CD14-positive monocyte (primary cell): ENCODE measurements at regions not wholly inside any gene's neighbourhood (a gene's known extent, or its start where the extent isn't known, plus 50 kb on each side); places are given as distances from the start of the nearest gene placed in this dataset.

Experiments used
- DNase-seq, 3 donors: peaks; one replicate each; pipeline ENCODE4 v3.0.0-alpha.2; 2011 to 2022
- H2AFZ ChIP-seq: 2 replicates; pipeline ENCODE4 v1.6.0; 2012; ENCODE audit warnings: mild to moderate bottlenecking, low read depth, low read length, inconsistent platforms; ENCODE audit not compliant: insufficient read depth, poor library complexity, severe bottlenecking
- H3K27ac ChIP-seq, 2 donors: 1 replicate in 1 of 2; 2 replicates in 1 of 2; pipeline ENCODE4 v1.5.1; 2012 to 2013; ENCODE audit warnings: low read length in 2 of 2, control low read depth in 1 of 2, inconsistent platforms in 1 of 2, low read depth in 1 of 2, mild to moderate bottlenecking in 1 of 2
- H3K27me3 ChIP-seq, 2 donors: one replicate each; pipeline versions ENCODE4 v1.6.0 to v1.6.1; 2011 to 2013; ENCODE audit warnings: low read length in 2 of 2; ENCODE audit not compliant: control insufficient read depth in 2 of 2, insufficient read depth in 2 of 2
- H3K36me3 ChIP-seq, 2 donors: replicated peaks in 1 of 2; 1 replicate in 1 of 2; 2 replicates in 1 of 2; pipeline versions ENCODE4 v1.5.1 to v1.6.1; 2012 to 2013; ENCODE audit warnings: low read length in 2 of 2, control low read depth in 1 of 2, inconsistent platforms in 1 of 2, mild to moderate bottlenecking in 1 of 2; ENCODE audit not compliant: insufficient read depth in 2 of 2, control insufficient read depth in 1 of 2
- H3K4me1 ChIP-seq, 2 donors: 1 replicate in 1 of 2; 2 replicates in 1 of 2; pipeline versions ENCODE4 v1.5.1 to v1.6.1; 2012 to 2013; ENCODE audit warnings: low read length in 2 of 2, control low read depth in 1 of 2, inconsistent platforms in 1 of 2, mild to moderate bottlenecking in 1 of 2, moderate library complexity in 1 of 2; ENCODE audit not compliant: insufficient read depth in 2 of 2, control insufficient read depth in 1 of 2
- H3K4me2 ChIP-seq: replicated peaks from 2 replicates; pipeline ENCODE3; 2012; ENCODE audit warnings: low read length, moderate library complexity, mild to moderate bottlenecking; ENCODE audit not compliant: poor library complexity, severe bottlenecking; ENCODE audit errors: extremely low read depth
- H3K4me3 ChIP-seq, 3 experiments: fragments of 200-600 bp in 1 of 3; sonication (generic) in 1 of 3; replicated peaks in 1 of 3; 1 replicate in 2 of 3; 2 replicates in 1 of 3; pipeline ENCODE4 v1.5.1; 2011 to 2013; ENCODE audit warnings: low read length in 3 of 3, mild to moderate bottlenecking in 3 of 3, control low read depth in 2 of 3, low read depth in 2 of 3, inconsistent platforms in 1 of 3, moderate library complexity in 1 of 3
- H3K79me2 ChIP-seq: 2 replicates; pipeline ENCODE4 v1.6.0; 2012; ENCODE audit warnings: mild to moderate bottlenecking, control low read depth, inconsistent platforms, low read length, moderate library complexity; ENCODE audit not compliant: insufficient read depth
- H3K9ac ChIP-seq: 2 replicates; pipeline ENCODE4 v1.6.0; 2017; ENCODE audit warnings: low read length, mild to moderate bottlenecking; ENCODE audit not compliant: insufficient read depth, poor library complexity, severe bottlenecking
- H3K9me3 ChIP-seq, 2 donors: replicated peaks in 1 of 2; 1 replicate in 1 of 2; 2 replicates in 1 of 2; pipeline versions ENCODE4 v1.5.1 to v1.6.1; 2012 to 2013; ENCODE audit warnings: low read length in 2 of 2, control low read depth in 1 of 2; ENCODE audit not compliant: control insufficient read depth in 1 of 2, insufficient read depth in 1 of 2
- H4K20me1 ChIP-seq: 2 replicates; pipeline ENCODE4 v1.6.0; 2012; ENCODE audit warnings: mild to moderate bottlenecking, low read length, control low read depth, moderate library complexity; ENCODE audit not compliant: insufficient read depth
- H3K27ac Mint-ChIP-seq, 7 donors: one replicate each; pipeline ENCODE4 v1.8.0; 2020; ENCODE audit warnings: mild to moderate bottlenecking in 7 of 7, mixed read lengths in 7 of 7, moderate library complexity in 6 of 7, inconsistent platforms in 2 of 7
- H3K27me3 Mint-ChIP-seq, 3 donors: one replicate each; pipeline ENCODE4 v1.8.0; 2021 to 2022; ENCODE audit warnings: low read depth in 3 of 3, mild to moderate bottlenecking in 3 of 3, mixed read lengths in 3 of 3, moderate library complexity in 3 of 3, inconsistent platforms in 1 of 3
- H3K36me3 Mint-ChIP-seq, 2 donors: one replicate each; pipeline ENCODE4 v1.8.0; 2020; ENCODE audit warnings: mixed read lengths in 2 of 2, inconsistent platforms in 1 of 2, mild to moderate bottlenecking in 1 of 2
- H3K4me1 Mint-ChIP-seq: one replicate; pipeline ENCODE4 v1.8.0; 2020; ENCODE audit warnings: mild to moderate bottlenecking, mixed read lengths
- H3K4me3 Mint-ChIP-seq, 2 donors: one replicate each; pipeline ENCODE4 v1.8.0; 2020; ENCODE audit warnings: mild to moderate bottlenecking in 2 of 2, mixed read lengths in 2 of 2, moderate library complexity in 1 of 2
- H3K9me3 Mint-ChIP-seq, 7 donors: one replicate each; pipeline ENCODE4 v1.8.0; 2020 to 2022; ENCODE audit warnings: mixed read lengths in 7 of 7, mild to moderate bottlenecking in 6 of 7, moderate library complexity in 6 of 7, inconsistent platforms in 2 of 7
- WGBS: methylation state at CpG from one replicate; pipeline ENCODE4 v1.1.5; 2013; ENCODE audit warnings: missing lambda C conversion rate; ENCODE audit not compliant: insufficient coverage; 5-methylcytosine and 5-hydroxymethylcytosine counted together
- intact Hi-C, 2 donors: fragments of 100-400 bp; cut with micrococcal nuclease; formaldehyde crosslinking; loops; one replicate each; pipeline versions ENCODE4 v1.15.0 to v1.15.1; 2023
- TF ChIP-seq, protein P1 (sequence below): fragments of 200-600 bp; IDR thresholded peaks from one replicate; pipeline ENCODE4 v1.8.0; 2022; ENCODE audit warnings: antibody characterized with exemption, mild to moderate bottlenecking

DNA sequence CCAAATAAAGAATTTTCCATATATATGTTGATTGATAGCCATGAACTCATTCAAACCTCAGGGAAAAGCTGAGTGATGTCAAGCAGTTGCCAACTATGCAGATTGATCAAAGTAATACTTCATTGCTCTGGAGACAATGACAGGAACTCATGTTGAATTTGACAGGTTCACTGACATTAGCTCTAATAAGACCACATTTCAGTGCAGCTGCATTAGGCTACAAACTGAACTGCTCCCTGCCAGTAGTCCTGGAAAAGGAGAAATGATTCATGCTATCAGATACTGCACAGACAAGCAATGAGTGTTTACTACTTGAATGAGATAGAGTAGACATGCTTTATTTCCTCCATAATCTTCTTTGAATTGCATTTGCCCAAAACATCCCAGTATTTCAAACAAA, 948.4 kb downstream of the MRPL39 start:
- H3K27ac ChIP-seq: no peak overlapping the region
- H3K36me3 Mint-ChIP-seq: no peaks in the 10 kb centered on the region

DNA sequence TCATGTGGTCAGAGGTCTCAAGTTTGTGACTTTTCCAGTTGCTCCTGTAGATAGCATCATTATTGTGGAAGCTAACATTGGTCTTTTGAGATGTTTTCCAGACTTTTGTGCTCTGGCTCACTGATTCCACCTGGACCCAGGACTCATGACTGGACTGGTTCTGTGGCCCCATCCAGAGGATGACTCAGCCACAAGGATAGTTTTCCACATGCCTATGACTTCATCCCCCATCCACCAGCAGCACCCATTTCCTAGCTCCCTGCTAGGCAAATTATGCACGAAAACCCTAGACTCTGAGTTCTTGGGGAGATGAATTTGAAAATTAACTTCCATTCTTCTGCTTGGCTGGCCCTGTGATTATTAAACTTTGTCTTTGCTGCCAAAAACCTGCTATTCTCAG, 949.3 kb downstream of the MRPL39 start:
- Mint-ChIP-seq H3K36me3 (no peaks in the 10 kb centered on the region), H3K4me3 (no peak overlapping the region), H3K27ac (no peak overlapping the region), H3K4me1 (no peaks in the 10 kb centered on the region), H3K9me3 (peaks cover 0 to 17% (median 3%) of the 10 kb centered on the region in 7 donors), H3K27me3 (peaks cover 0 to 2% (median 0%) of the 10 kb centered on the region in 3 donors)
- no peak overlapping the region for H3K9ac ChIP-seq
- intact Hi-C loops: no loop called here
- H3K4me3 ChIP-seq: no peak overlapping the region
- no peaks in the 10 kb centered on the region for H4K20me1 ChIP-seq
- no peaks in the 10 kb centered on the region for H3K4me1 ChIP-seq
- no peak overlapping the region for H2AFZ ChIP-seq
- DNase-seq: no peak
- H3K27me3 ChIP-seq: no peaks in the 10 kb centered on the region
- WGBS: no CpG with 5 or more reads among the region's 1 CpG
- H3K27ac ChIP-seq: no peak overlapping the region
- H3K79me2 ChIP-seq: no peaks in the 10 kb centered on the region
- peaks cover 3 to 7% of the 10 kb centered on the region in 2 donors for H3K9me3 ChIP-seq
- TF ChIP-seq, protein P1, sequence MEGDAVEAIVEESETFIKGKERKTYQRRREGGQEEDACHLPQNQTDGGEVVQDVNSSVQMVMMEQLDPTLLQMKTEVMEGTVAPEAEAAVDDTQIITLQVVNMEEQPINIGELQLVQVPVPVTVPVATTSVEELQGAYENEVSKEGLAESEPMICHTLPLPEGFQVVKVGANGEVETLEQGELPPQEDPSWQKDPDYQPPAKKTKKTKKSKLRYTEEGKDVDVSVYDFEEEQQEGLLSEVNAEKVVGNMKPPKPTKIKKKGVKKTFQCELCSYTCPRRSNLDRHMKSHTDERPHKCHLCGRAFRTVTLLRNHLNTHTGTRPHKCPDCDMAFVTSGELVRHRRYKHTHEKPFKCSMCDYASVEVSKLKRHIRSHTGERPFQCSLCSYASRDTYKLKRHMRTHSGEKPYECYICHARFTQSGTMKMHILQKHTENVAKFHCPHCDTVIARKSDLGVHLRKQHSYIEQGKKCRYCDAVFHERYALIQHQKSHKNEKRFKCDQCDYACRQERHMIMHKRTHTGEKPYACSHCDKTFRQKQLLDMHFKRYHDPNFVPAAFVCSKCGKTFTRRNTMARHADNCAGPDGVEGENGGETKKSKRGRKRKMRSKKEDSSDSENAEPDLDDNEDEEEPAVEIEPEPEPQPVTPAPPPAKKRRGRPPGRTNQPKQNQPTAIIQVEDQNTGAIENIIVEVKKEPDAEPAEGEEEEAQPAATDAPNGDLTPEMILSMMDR: no peak
- no peak overlapping the region for H3K4me2 ChIP-seq
- no peaks in the 10 kb centered on the region for H3K36me3 ChIP-seq

More for the DNA sequence above, 948.4 kb downstream of the MRPL39 start:
- Histone ChIP-seq H3K9ac (no peak overlapping the region), H3K4me2 (no peak overlapping the region), H2AFZ (no peak overlapping the region), H3K4me1 (no peaks in the 10 kb centered on the region), H4K20me1 (no peaks in the 10 kb centered on the region), H3K27me3 (no peaks in the 10 kb centered on the region), H3K79me2 (no peaks in the 10 kb centered on the region), H3K4me3 (no peak overlapping the region), H3K9me3 (peaks cover 6 to 7% of the 10 kb centered on the region in 2 donors), H3K36me3 (no peaks in the 10 kb centered on the region)
- no peak overlapping the region for H3K4me3 Mint-ChIP-seq
- H3K27ac Mint-ChIP-seq: no peak overlapping the region
- DNase-seq: no peak
- peaks cover 0 to 17% (median 3%) of the 10 kb centered on the region in 7 donors for H3K9me3 Mint-ChIP-seq
- no peaks in the 10 kb centered on the region for H3K4me1 Mint-ChIP-seq
- H3K27me3 Mint-ChIP-seq: peaks cover 0 to 2% (median 0%) of the 10 kb centered on the region in 3 donors
- TF ChIP-seq, protein P1: no peak
- intact Hi-C loops: no loop called here
